GM19324 (cell line): ENCODE measurements at regions not wholly inside any gene's neighbourhood (a gene's known extent, or its start where the extent isn't known, plus 50 kb on each side); places are given as distances from the start of the nearest gene placed in this dataset.

Experiments used
- ATAC-seq: cut with Tn5 transposase; IDR thresholded peaks from one replicate; pipeline ENCODE4 v1.9.1; 2021; ENCODE audit warnings: mild to moderate bottlenecking, moderate library complexity; ENCODE audit not compliant: unreplicated experiment, low FRiP score

DNA sequence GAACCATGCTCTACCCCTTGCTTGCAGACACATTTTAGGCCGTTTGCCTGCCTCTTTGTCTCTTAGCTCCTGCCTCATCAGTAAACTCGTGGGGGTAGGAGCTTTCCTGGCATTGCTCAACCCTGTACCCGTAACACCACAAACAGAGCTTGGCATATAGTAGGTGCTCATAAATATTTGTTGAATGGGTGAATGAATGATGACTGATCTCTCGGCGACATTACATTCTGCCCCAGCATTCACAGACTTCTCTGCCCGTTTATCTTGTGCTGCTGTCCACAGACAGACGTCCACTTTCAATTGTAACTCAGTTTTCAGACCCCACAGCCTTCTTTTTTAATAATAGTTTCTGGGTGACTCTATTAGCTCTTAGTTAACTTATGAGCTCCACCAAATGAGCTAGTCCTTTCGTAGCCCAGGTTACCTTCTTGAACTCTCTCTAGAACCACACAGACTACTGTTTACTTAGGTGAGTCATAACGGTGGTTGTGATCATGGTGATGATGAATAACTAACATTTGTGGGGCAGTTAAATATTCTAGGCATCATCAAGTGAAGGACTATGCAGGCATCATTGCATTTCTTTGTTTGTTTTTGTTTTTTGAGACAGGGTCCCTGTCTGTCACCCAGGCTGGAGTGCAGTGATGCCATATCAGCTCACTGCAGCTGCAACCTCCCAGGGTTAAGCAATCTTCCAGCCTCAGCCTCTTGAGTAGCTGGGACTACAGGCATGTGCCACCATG lies 188.4 kb downstream of the ADAMTS15 start:
- ATAC-seq: peak; percentile 63

DNA sequence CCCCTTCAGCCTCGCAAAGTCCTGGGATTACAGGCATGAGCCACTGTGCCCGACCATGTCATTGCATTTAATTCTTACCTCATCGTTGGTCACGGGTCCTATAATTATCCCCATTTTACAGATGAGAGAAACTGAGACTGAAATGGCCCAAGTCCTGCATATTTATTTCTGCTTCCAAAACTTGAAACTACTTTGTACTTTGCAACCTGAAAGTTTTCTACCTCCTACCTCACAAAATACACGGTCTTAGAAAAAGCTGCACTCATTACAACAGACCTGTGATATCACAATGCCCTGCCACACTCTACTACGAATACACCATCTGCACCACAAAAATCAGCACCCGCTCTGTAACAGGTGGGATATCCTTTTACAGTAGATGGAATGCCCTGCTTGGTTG lies 189.1 kb downstream of the ADAMTS15 start:
- ATAC-seq: peak; percentile 5

DNA sequence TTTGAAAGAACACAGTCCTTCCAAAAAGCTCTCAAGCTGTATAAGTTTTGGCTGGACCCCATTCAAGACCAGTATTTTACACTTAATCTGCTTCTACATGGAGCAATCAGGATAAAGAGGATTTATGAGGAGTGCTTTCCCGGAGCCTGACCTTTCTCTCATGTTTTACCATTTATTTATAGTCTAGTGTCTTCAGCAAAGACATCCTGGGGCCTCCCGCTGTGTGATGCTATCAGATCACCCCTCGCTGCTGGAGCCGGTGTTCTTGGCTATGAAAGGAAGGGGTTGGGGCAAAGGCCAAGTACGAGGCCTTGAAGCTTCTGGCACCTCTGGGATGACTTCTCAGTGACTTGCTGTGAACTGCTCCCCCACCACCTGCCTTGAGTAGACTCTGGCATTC lies 189.6 kb downstream of the ADAMTS15 start:
- no peak for ATAC-seq

DNA sequence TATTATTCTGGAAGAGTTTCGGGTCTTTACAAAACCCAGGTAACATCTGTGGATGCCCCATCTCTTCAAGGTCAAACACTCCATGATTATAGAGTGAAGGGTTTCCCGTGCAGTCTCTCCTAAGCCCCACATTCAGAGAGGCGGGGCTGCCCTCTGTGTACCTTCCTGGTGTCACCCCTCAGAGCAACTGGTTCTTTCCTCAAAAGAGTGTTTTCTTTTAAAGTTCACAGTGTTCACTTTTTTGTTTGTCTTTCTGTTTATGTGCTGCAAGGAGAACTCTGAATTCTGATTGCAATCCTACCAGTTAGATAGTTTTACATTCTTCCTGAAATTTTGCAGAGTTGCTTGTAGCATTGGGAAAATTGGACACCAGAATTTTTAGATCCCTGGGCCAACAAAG lies 190.2 kb downstream of the ADAMTS15 start:
- no peak for ATAC-seq

DNA sequence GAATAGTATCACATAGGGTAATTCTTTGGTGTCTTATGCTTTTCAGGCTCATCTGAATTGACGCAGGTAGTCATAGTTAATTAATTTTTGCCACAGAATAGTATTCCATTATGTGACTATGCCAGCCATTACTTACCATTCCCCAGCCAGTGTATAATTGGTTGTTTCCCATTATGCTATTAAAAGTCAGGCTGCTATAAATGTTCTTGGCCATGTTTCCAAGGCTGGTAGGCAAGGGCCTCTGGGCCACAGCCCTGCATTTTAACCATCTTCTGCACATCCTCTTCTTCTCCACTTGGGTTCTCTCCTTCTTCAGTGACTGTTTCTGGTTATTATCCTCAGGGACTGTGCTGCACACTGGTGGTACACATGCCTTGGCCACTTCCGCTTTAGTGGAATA lies 190.9 kb downstream of the ADAMTS15 start:
- ATAC-seq: no peak

DNA sequence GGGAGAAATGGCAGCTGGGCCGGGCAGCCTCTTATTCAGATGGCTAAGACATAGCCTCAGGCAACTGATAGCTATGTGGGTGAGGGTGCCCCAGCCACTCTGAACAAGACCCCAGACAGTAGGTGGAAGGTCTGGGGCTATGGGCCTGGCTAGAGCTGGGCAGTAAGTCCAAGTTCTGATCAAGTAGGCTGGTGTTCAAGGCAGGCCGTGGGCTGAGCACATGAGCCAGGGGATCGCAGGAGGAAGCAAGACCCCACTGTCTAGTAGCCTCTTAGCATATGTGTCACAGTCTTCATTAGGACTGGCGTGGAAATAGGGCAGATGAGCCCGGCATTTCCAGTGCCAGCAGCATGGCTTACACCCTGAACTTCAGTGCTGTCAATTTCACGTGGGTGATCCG lies 192.1 kb downstream of the ADAMTS15 start:
- ATAC-seq: no peak

DNA sequence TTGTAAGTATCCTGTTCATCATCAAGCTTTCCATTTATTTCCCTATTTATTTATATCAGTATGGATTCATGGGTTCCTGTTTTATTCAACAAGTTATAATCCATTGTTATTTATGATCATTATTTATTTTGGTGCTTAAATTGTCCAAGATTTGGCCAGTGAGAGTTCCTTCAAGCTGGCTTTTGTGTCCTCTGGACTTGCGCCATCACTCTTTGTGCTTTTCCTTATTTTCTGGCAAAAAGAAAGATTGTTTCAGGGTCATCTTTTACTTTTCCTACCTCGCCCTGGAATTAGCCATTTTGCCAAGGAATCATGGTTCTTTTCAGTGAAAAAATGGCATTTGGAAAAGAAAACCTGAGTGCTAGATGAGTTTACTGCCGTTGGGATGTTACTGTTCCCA lies 193.4 kb downstream of the ADAMTS15 start:
- no peak for ATAC-seq

DNA sequence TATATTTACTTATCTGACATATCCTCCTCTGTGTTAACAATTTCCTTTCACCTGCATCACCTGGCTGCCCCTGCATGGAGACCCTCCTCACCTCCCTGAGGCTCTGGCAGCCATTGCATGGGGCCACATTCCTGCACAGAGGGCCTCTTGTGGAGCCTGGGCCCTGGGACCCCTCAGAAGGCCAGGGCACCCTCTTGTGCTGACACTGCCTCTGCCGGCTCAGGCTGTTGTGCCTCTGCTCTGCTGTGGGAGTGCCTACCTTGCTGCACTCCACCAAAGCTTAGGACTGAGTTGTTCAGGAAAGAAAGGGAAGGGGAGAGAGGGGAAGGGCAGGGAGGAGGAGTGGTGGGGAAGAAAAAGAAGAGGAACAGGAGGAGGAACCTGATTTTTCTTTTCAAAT lies 194.5 kb downstream of the ADAMTS15 start:
- ATAC-seq: no peak

DNA sequence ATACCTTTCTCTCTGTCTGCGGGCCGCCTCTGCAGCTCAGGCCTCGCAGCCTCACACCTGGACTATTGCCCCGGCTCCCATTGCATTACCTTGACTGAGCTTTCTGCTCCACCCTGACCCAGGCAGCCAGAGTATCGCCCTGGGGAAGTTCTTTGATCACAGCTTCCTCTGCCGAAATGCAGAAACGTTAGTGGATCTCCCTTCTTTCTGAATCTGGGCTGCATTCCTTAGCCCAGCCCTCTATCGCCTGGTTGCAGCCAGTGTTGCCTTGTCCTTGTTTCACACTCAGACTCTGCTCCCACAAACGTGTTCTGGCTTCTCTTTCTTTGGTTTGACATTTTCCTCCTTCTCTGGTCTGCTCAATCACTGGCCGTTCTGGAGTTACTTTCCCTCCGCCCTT lies 195.7 kb downstream of the ADAMTS15 start:
- no peak for ATAC-seq

DNA sequence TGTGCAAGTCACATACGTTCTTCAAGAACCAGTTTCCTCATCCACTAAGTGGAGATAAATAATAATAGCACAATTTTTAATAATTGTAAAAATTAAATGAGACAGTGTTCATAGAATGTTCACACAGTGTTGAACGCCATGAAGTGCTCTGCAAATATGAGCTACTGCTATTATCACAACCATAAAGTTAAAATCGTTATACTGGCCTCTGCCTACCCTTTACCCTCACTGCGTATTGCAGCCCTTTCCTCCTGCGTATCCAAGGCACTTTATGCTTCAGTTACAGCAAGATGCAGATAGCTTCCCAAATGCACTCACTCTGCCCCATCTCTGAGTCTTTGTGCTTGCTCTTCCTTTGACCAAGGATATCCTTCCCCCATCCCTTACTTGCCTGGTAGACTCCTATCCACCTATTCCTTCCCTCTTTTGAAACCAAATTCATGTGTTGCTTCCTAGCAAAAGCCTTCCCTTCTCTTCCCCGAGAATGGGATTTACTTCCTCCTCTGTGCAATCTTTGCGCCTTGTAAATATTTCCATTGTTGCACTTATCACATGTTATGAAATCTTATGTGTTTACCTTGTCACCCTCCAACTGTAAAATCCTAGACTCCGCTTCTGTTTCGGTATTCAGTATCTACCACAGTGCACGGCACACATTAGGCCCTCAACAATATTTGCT lies 196.9 kb downstream of the ADAMTS15 start:
- ATAC-seq: no peak

DNA sequence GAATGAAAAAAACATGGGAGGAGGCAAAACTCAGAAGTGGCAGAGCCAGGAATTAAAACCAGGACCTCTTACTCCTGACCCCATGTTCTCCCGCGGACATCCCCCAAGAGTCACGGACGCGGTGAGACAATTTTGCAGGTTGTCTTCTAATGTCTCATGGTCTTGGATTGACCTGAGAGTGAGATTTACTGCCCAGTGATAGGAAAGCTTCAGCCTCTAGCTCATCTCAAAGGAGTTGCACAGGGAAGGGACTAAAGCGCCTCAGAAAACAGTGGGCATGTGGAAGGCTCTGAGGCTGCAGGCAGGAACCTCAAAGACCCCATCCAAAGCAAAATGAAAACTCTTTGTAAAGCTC lies 197.4 kb downstream of the ADAMTS15 start:
- no peak for ATAC-seq

DNA sequence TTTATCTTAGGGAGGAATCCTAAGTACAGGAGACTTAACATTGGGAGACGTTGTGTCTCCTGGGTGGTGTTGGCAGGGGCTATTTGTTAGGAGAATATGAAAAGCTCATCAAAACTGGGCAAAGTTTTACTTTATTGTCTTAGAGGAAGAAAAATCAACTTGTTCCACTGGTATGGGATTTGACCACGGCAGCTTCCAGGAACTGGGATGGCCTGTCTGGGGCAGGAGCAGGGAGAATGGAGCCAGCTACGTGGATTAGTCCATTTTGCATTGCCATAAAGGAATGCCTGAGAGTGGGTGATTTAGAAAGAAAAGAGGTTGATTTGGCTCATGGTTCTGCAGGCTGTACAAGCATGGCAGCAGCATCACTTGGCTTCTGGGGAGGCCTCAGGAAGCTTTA lies 198.4 kb downstream of the ADAMTS15 start:
- ATAC-seq: no peak

DNA sequence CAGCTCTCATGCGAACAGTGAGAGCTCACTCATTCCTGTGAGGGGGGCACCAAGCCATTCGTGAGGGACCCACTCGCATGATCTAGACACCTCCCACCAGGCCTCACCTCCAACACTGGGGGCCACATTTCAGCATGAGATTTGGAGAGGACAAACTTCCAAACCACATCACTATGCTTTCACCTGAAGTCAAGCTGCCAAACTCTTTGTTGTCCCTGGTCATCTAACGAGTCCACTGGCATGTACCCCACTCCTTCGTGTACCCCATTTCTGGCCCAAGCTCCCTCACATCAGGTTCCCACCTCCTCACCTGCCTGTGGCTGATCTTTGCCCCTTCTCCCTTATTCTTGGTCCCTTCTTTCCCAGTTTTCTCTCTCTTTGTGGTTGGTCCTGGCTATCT lies 198.9 kb downstream of the ADAMTS15 start:
- no peak for ATAC-seq

DNA sequence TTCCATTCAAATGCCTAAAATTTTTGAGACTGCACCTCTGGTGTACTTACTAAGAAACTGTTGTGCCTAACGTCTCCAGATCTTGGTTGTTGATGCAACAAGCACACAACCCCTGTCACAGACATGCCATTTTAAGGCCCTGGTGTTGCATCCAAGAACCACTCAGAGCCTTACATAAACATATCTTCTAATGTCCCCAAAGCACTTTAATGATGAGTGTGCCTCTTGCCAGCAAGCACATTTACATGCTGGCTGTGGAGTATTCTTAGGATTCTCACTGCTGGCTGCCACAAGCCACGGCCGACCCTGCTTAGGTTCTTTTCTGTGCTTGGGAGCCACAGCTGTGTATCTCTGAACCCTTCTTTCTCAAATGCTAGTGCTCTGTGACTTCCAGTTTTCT lies 201.4 kb downstream of the ADAMTS15 start:
- no peak for ATAC-seq

DNA sequence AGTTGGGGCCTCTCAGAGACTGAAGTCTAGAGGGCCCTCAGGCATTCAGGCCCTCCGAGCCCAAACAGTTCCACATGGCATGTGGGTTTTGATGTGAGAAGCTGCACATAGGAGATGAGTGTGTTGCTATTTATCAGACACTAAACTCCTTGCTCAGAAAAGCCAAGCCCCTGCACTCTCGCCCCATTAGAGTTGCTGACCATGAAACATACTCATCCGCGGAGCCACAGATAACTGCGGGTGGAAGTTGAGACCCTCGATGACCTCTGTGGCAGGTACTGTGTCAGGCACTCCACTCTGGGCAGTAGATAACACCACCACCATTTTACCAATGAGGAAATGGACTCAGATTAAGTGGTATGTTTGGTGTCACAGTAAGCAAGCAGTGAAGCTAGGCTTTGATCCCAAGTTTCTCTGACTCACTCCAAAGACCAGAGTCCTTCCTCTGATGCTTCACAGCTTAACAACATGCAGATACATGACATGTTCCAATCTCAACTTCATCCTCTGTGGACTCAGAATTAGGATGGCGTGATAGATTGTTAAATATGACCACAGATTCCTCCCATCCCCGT lies 202.1 kb downstream of the ADAMTS15 start:
- ATAC-seq: no peak

DNA sequence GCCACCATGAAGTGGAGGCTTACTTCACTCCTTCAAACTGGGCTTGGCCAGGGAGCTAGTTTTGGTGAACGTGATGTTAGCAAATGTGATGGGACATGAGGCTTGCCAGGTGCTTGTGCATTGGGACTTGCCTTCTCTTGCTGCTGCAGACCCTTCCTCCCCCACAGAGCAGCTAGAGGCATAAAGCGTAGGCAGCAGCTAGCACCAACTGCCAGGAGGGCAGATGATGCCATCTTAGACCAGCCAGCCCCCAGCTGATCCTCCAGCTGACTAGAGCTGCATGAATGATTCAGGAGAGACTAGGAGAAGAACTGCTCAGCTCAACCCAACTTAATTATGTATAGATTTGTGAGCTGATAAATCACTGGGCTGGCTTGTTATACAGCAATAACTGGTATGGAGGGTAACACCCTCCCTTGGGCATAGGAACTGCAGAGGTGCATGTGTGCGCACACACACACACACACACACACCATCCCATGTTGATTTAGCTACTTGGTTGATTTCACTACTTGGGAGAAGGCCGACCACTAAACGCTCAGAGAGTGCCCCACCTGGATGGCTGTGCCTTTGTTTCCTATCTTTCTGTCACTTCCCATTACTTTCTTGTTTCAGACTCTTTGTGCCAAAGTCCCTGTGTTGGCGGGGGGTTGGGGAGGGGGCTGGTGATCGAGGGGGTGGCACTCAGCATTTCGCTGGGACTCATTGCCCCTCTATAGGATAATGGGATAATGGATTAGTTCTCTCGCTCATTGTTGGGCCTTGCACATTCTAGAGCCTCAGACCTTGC lies 202.8 kb downstream of the ADAMTS15 start:
- ATAC-seq: no peak

DNA sequence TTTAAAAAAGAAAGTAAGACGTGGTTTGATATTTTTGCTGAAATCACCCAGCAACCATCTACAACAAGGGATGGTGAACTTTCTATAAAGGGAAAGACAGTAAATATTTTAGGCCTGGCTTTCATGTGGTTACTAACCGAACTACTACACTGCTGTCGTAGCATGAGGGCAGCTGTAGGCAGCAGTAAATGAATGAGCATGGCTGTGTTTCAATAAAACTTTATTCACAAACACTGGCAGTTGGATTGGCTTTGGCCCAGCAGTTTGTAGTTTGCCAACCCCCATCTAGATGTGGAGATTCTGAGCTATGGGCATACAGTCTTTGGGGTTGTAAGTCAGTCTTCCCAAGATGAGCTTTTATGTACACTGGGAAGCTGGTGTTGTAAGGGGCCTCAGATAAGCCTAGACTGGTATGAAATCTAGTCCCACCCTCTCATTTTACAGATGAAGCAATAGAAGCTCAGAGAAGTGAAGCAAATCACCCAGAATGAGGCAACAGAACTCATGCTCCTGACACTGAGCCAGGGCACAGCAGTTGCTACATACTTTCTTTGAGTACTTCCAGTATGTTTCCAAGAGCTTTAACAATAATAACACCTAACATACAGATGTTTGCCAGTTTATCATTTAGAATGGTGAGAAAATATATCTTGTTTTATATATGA lies 204.4 kb downstream of the ADAMTS15 start:
- no peak for ATAC-seq

DNA sequence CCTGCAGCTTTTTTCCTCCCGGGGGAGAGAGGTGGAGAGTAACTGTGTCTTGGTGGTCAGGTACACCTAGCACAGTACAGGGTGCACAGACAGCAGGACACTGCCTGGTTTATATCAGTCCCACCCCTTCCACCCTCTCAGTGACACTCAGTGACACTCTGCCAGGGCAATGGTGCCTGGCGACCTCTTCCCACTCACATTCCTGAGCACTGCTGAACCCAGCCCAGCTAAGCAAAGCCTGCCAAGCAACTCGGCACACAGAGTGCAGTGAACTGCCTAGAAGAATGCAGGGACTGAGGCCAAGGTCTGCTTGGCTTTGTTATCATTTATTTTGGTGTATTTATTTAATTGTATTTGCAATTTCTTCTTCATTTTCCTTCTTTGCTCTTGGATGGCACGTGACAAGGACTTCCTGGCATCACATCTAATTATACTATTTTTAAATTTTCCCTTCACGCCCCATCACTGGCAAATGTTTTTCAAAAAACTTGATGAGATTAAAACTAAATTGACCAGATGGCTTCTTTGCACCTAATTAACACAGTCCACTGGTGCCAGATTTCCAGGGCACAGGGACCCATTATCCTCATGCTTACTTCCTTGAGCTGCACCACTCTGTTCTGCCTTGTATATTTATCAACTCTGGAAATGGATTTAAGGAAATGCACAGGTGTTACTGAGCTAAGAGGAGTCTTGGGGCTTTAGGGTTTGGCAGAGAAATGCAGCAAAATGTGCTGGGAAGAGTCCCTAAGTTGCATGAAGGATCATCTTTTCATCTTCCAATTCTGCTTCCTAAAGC lies 205.6 kb downstream of the ADAMTS15 start:
- no peak for ATAC-seq

DNA sequence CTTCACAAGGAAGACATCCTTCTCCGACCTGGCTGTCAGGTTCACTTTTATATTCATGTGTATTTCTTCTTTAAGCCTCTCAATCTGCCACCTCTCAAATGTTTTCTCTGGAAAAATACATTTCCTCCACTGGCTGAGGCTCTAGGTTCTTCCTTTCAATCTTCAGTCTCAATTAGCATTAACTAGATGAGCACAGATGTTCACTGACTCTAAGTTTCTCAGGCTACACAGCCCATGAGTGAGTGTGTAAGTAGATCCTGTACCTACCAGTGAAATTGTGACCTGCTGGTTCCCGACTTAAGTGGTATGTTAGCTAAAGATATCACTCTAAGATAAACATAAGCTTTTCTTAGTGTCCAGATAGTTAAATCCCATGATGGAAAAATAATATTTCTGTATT lies 206.9 kb downstream of the ADAMTS15 start:
- no peak for ATAC-seq

DNA sequence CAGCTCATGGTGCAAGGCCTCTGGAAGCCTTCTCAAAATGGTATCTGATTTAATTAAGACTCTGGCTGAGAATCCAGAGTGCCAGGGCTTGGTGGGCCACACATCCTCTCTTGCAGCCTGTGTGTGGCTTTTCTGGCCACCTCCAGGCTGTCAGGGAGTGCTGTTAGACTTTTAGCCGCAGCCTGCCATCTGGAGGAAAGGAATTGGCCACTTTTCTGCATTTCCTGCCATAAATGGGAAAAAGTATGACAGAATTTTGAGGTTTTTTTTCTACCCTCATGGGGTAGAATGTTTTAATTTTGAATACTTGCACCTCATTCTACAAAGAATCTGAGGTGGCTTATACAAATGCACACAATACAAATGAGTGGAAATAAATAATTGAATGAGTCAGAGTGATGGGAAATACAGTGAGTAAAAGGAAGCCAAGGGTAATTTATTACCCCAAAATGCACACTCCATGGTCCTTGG lies 218.4 kb downstream of the ADAMTS15 start:
- no peak for ATAC-seq
